Subcutaneous abdominal adipose tissue (tissue), 5 donors: ENCODE measurements at regions not wholly inside any gene's neighbourhood (a gene's known extent, or its start where the extent isn't known, plus 50 kb on each side); places are given as distances from the start of the nearest gene placed in this dataset.
"Not testable (repeated sequence)": the region's sequence is repeated elsewhere in the genome, so short reads cannot be mapped to it uniquely, and the experiment has no call there.

Source experiments
- H3K27ac ChIP-seq: one replicate; pipeline ENCODE4 v1.7.0; 2013; ENCODE audit warnings: low read depth, mild to moderate bottlenecking, inconsistent platforms, low read length, moderate library complexity
- H3K27me3 ChIP-seq, 5 donors: one replicate each; pipeline ENCODE4 v1.7.0; 2013; ENCODE audit warnings: low read length in 5 of 5, inconsistent platforms in 1 of 5; ENCODE audit not compliant: control insufficient read depth in 5 of 5, insufficient read depth in 4 of 5
- H3K36me3 ChIP-seq, 5 donors: one replicate each; pipeline ENCODE4 v1.7.0; 2013; ENCODE audit warnings: low read length in 5 of 5; ENCODE audit not compliant: control insufficient read depth in 5 of 5, insufficient read depth in 5 of 5
- H3K4me1 ChIP-seq, 5 donors: one replicate each; pipeline ENCODE4 v1.7.0; 2013; ENCODE audit warnings: low read length in 5 of 5, mild to moderate bottlenecking in 3 of 5, moderate library complexity in 1 of 5; ENCODE audit not compliant: control insufficient read depth in 5 of 5, insufficient read depth in 5 of 5
- H3K4me3 ChIP-seq, 5 donors: one replicate each; pipeline ENCODE4 v1.7.0; 2013; ENCODE audit warnings: low read length in 5 of 5, low read depth in 1 of 5
- H3K9ac ChIP-seq, 5 donors: one replicate each; pipeline ENCODE4 v1.7.0; 2013; ENCODE audit warnings: low read length in 5 of 5, mild to moderate bottlenecking in 4 of 5, moderate library complexity in 3 of 5
- H3K9me3 ChIP-seq, 5 donors: one replicate each; pipeline ENCODE4 v1.7.0; 2013; ENCODE audit warnings: low read length in 5 of 5; ENCODE audit not compliant: control insufficient read depth in 5 of 5
- donor health status: healthy.
- donor health status: healthy.
- donor health status: healthy.
- donor health status: healthy.
- donor health status: healthy.

DNA sequence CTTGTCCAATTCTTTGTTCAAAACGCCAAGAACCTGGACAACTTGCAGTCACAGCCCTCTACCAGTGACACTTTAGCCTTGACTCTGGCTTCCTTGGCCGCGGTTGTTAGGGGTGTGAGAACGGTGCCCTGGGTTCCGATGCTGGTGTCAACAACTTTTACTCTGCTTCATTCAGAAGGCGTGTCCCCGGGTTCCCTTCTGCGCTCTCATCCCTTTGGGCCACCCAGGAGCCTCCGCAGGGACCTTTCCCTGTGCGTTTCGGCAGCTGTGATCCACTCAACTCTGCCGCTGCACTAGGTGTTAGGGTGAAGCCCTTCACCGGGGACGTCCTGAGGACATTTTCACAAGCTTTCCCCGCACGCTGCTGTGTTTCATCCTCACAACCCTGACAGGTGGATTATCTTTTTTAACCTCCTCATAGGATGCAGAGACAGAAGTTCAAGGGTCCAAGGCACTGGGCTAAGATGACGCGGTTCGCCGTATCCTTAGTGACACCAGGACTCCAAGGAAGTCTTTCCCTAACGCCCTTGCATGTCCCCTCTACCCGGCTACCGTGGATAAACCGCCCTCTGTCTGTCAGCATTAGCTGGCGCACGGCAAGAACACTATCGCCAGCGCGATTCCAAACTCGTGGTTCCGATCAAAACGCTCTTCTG lies 133.5 kb upstream of the SHH start:
- Histone ChIP-seq H3K4me1 (no peaks in the 10 kb centered on the region), H3K9ac (no peak overlapping the region), H3K27me3 (peaks cover 0 to 13% (median 0%) of the 10 kb centered on the region in 5 donors), H3K4me3 (no peak overlapping the region), H3K27ac (no peak overlapping the region), H3K9me3 (peaks cover 0 to 4% (median 0%) of the 10 kb centered on the region in 5 donors), H3K36me3 (no peaks in the 10 kb centered on the region)

GRCh38 chr7:155944901-155945300 lies 132.6 kb upstream of the SHH start:
- Histone ChIP-seq H3K27me3 (peaks cover 0 to 13% (median 0%) of the 10 kb centered on the region in 5 donors), H3K27ac (no peak overlapping the region), H3K9me3 (peaks cover under 1 to 6% (median 4%) of the 10 kb centered on the region in 5 donors), H3K9ac (no peak overlapping the region), H3K36me3 (no peaks in the 10 kb centered on the region), H3K4me3 (no peak overlapping the region), H3K4me1 (no peaks in the 10 kb centered on the region)

- Histone ChIP-seq H3K27ac (no peak overlapping the region), H3K9ac (no peak overlapping the region), H3K27me3 (peaks cover 0 to 8% (median 0%) of the 10 kb centered on the region in 5 donors), H3K4me3 (no peak overlapping the region), H3K4me1 (no peaks in the 10 kb centered on the region), H3K36me3 (no peaks in the 10 kb centered on the region), H3K9me3 (peaks cover 3 to 11% (median 7%) of the 10 kb centered on the region in 5 donors)
Observed at GRCh38 chr7:155943251-155943899, 131.1 kb upstream of the SHH start.

DNA sequence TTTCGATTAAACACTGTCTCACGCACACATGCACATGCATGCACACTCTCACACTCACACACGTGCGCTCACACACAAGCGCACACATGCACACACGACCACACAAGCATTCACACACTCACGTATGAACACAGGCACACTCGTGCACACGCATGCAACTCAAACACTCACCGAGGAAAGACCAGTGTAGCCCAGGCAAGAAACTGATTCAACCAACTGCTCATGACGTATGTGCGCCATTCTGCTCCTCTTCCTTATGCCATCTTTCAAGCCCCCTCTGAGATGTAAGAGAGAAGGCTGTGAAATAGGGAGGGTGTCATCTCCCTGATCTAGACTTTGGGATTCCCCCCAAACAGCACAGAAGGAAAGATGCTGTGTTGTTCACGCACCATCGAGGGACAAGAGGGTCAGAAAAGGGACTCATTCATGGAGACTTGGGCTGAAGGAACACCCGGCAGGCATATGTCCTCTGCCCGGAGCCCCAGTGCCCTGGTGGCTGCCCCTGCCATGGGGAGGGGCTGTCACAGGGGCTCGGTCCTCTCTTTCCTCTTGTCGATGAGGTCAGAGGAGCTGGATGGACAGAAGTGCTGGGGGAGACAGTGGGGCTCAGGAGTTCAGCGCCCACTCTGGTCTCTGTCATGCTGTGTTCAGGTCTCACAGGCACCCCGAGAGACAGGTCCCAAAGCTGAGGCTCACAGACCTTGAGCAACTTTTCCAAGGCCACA lies 130.1 kb upstream of the SHH start:
- Histone ChIP-seq H3K4me1 (no peaks in the 10 kb centered on the region), H3K9me3 (peaks cover 3 to 13% (median 9%) of the 10 kb centered on the region in 5 donors), H3K36me3 (no peaks in the 10 kb centered on the region), H3K9ac (no peak overlapping the region), H3K27ac (no peak overlapping the region), H3K27me3 (peaks cover 0 to 6% (median 0%) of the 10 kb centered on the region in 5 donors), H3K4me3 (no peak overlapping the region)

GRCh38 chr7:155941688-155942087 lies 129.4 kb upstream of the SHH start:
- H3K9me3 ChIP-seq = peaks cover 3 to 13% (median 9%) of the 10 kb centered on the region in 5 donors
- H3K4me3 ChIP-seq = no peak overlapping the region
- H3K9ac ChIP-seq = no peak overlapping the region
- H3K4me1 ChIP-seq = no peaks in the 10 kb centered on the region
- H3K36me3 ChIP-seq = no peaks in the 10 kb centered on the region
- H3K27ac ChIP-seq = no peak overlapping the region
- peaks cover 0 to 7% (median 2%) of the 10 kb centered on the region in 5 donors for H3K27me3 ChIP-seq

DNA sequence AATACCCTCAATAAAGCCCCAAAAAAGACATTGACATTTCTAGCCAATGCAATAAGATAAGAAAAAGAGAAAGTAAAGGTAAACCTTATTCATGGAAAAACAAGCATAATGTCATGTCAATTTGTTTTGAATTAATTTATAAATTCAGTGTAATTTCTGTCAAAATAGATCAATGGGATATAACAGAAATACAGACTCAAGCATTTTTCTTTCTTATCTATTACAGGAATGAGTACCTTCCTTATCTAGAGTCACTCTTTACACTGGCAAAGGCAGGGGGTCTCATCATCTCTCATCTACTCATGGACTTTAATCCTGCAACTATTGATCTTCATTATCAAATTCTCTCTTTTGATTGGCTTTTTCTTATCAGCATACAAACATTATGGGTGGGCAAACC lies 127.1 kb upstream of the SHH start:
- Histone ChIP-seq H3K9ac (no peak overlapping the region), H3K9me3 (peaks cover 3 to 13% (median 7%) of the 10 kb centered on the region in 5 donors), H3K4me3 (no peak overlapping the region), H3K36me3 (no peaks in the 10 kb centered on the region), H3K4me1 (no peaks in the 10 kb centered on the region), H3K27ac (no peak overlapping the region), H3K27me3 (peaks cover 0 to 8% (median 2%) of the 10 kb centered on the region in 5 donors)

- Histone ChIP-seq H3K27me3 (peaks cover 0 to 8% (median 2%) of the 10 kb centered on the region in 5 donors), H3K4me1 (no peaks in the 10 kb centered on the region), H3K9ac (no peak overlapping the region), H3K27ac (no peak overlapping the region), H3K36me3 (no peaks in the 10 kb centered on the region), H3K9me3 (peaks cover 3 to 13% (median 7%) of the 10 kb centered on the region in 5 donors), H3K4me3 (no peak overlapping the region)
Observed at GRCh38 chr7:155938129-155938528, 125.9 kb upstream of the SHH start.

GRCh38 chr7:155935726-155936125 lies 123.5 kb upstream of the SHH start:
- H3K9ac ChIP-seq = no peak overlapping the region
- peaks cover 3 to 13% (median 7%) of the 10 kb centered on the region in 5 donors for H3K9me3 ChIP-seq
- H3K36me3 ChIP-seq = no peaks in the 10 kb centered on the region
- H3K4me3 ChIP-seq = no peak overlapping the region
- peaks cover 0 to 6% (median 2%) of the 10 kb centered on the region in 5 donors for H3K27me3 ChIP-seq
- H3K27ac ChIP-seq = no peak overlapping the region
- no peaks in the 10 kb centered on the region for H3K4me1 ChIP-seq

DNA sequence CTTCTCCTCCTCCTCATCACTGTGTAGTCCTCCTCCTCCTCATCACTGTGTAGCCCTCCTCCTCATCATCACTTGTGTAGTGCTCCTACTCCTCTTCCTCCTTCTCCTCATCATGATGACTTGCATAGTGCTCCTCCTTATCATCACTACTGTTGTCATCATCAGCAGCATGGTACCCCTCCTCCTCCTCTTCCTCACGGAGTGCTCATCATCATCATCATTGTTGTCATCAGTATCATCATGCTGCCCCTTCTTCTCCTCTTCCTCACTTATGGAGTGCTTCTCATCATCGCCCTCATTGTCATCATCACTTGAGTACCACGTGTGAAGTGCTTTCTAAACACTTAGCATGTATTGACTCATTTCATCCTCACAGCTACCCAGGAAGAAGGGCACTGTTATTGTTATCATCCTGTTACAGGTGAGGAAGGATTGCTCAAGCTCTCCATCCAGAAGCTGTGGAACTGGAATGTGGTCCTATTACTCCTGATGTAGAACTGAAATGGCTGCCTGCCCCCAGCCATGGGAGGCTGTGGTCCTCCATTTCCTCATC lies 122.8 kb upstream of the SHH start:
- no peaks in the 10 kb centered on the region for H3K36me3 ChIP-seq
- H3K27ac ChIP-seq = no peak overlapping the region

GRCh38 chr7:155932324-155932723 lies 120.1 kb upstream of the SHH start:
- not testable (repeated sequence) for H3K36me3 ChIP-seq, H3K27ac ChIP-seq

More for the DNA sequence above, 122.8 kb upstream of the SHH start:
- Histone ChIP-seq H3K4me1 (no peaks in the 10 kb centered on the region), H3K9ac (no peak overlapping the region), H3K9me3 (peaks cover 3 to 11% (median 7%) of the 10 kb centered on the region in 5 donors), H3K4me3 (no peak overlapping the region), H3K27me3 (peaks cover 0 to 6% (median 2%) of the 10 kb centered on the region in 5 donors)

More at GRCh38 chr7:155932324-155932723, 120.1 kb upstream of the SHH start:
- not testable (repeated sequence) for H3K4me1 ChIP-seq, H3K9me3 ChIP-seq, H3K4me3 ChIP-seq, H3K9ac ChIP-seq
- peaks cover 0 to 14% (median 9%) of the 10 kb centered on the region in 5 donors for H3K27me3 ChIP-seq
